ENCODE measurements at regions not wholly inside any gene's neighbourhood (a gene's known extent, or its start where the extent isn't known, plus 50 kb on each side); places are given as distances from the start of the nearest gene placed in this dataset.

GRCh38 chr4:135548711-135549110 is 1347.1 kb upstream of the PABPC4L start:
- Histone ChIP-seq H3K36me3 (ENCODE audit: low read depth) (no peaks in the 10 kb centered on the region), H3K4me1 (ENCODE audit: insufficient read depth) (no peaks in the 10 kb centered on the region), H3K9me3 (ENCODE audit: low read depth) (peaks cover 5% of the 10 kb centered on the region), H3K4me3 (no peak overlapping the region), H3K9ac (no peak overlapping the region), H3K27ac (no peak overlapping the region), H3K27me3 (replicated peaks; ENCODE audit: insufficient read depth) (no peaks in the 10 kb centered on the region), H3F3A (ENCODE audit: insufficient read depth) (no peaks in the 10 kb centered on the region), H3K4me2 (ENCODE audit: unreplicated experiment) (no peak overlapping the region), H3K9me2 (ENCODE audit: insufficient read depth) (no peaks in the 10 kb centered on the region), H4K20me1 (ENCODE audit: insufficient read depth) (no peaks in the 10 kb centered on the region), H2AFZ (no peak overlapping the region), H3K79me2 (ENCODE audit: insufficient read depth) (no peaks in the 10 kb centered on the region)
- no peak for TF ChIP-seq EZH2phosphoT487 (IDR thresholded peaks at IDR 0.05; ENCODE audit: insufficient read depth, low read depth)
- TF ChIP-seq EZH2 (IDR thresholded peaks at IDR 0.05; ENCODE audit: insufficient read depth, poor library complexity, severe bottlenecking) = no peak
- in situ Hi-C loops (cut with MboI) = no loop called here
- 62 to 68% methylated on average over 2 of the region's 2 CpGs for WGBS, 2 experiments (ENCODE audit: low coverage in 1 of 2, low lambda C conversion rate in 2 of 2, missing lambda C conversion rate in 2 of 2)
- no peak for DNase-seq

- no peaks in the 10 kb centered on the region for H3K36me3 ChIP-seq (ENCODE audit: low read depth)
- H3K9ac ChIP-seq = no peak overlapping the region
- no peak for TF ChIP-seq EZH2phosphoT487 (IDR thresholded peaks at IDR 0.05; ENCODE audit: insufficient read depth, low read depth)
- TF ChIP-seq EZH2 (IDR thresholded peaks at IDR 0.05; ENCODE audit: insufficient read depth, poor library complexity, severe bottlenecking) = no peak
- H3K4me3 ChIP-seq = no peak overlapping the region
- no peaks in the 10 kb centered on the region for H3K9me2 ChIP-seq (ENCODE audit: insufficient read depth)
- no peaks in the 10 kb centered on the region for H3K27me3 ChIP-seq (replicated peaks; ENCODE audit: insufficient read depth)
- H3K4me2 ChIP-seq (ENCODE audit: unreplicated experiment) = no peak overlapping the region
- 19 to 25% methylated on average over 1 of the region's 1 CpG for WGBS, 2 experiments (ENCODE audit: low coverage in 1 of 2, low lambda C conversion rate in 2 of 2, missing lambda C conversion rate in 2 of 2)
- no peaks in the 10 kb centered on the region for H3K4me1 ChIP-seq (ENCODE audit: insufficient read depth)
- DNase-seq = no peak
- in situ Hi-C loops (cut with MboI) = no loop called here
- no peaks in the 10 kb centered on the region for H3F3A ChIP-seq (ENCODE audit: insufficient read depth)
- no peak overlapping the region for H3K27ac ChIP-seq
- peaks cover 5% of the 10 kb centered on the region for H3K9me3 ChIP-seq (ENCODE audit: low read depth)
- no peak overlapping the region for H2AFZ ChIP-seq
- H4K20me1 ChIP-seq (ENCODE audit: insufficient read depth) = no peaks in the 10 kb centered on the region
- no peaks in the 10 kb centered on the region for H3K79me2 ChIP-seq (ENCODE audit: insufficient read depth)
Observed at GRCh38 chr4:135545616-135546317, 1344.2 kb upstream of the PABPC4L start.

GRCh38 chr4:135538698-135539097 is 1337.1 kb upstream of the PABPC4L start:
- H3F3A ChIP-seq (ENCODE audit: insufficient read depth) = no peaks in the 10 kb centered on the region
- in situ Hi-C loops (cut with MboI) = no loop called here
- H3K79me2 ChIP-seq (ENCODE audit: insufficient read depth) = no peaks in the 10 kb centered on the region
- no peaks in the 10 kb centered on the region for H3K27me3 ChIP-seq (replicated peaks; ENCODE audit: insufficient read depth)
- WGBS, 2 experiments (ENCODE audit: low coverage in 1 of 2, low lambda C conversion rate in 2 of 2, missing lambda C conversion rate in 2 of 2) = 58 to 63% methylated on average over 13 of the region's 13 CpGs
- H2AFZ ChIP-seq = no peak overlapping the region
- H3K9me3 ChIP-seq (ENCODE audit: low read depth) = no peaks in the 10 kb centered on the region
- H3K4me3 ChIP-seq = no peak overlapping the region
- H3K4me2 ChIP-seq (ENCODE audit: unreplicated experiment) = no peak overlapping the region
- TF ChIP-seq EZH2phosphoT487 (IDR thresholded peaks at IDR 0.05; ENCODE audit: insufficient read depth, low read depth) (no peak), EZH2 (IDR thresholded peaks at IDR 0.05; ENCODE audit: insufficient read depth, poor library complexity, severe bottlenecking) (no peak)
- H3K27ac ChIP-seq = no peak overlapping the region
- no peaks in the 10 kb centered on the region for H3K36me3 ChIP-seq (ENCODE audit: low read depth)
- no peaks in the 10 kb centered on the region for H4K20me1 ChIP-seq (ENCODE audit: insufficient read depth)
- no peak overlapping the region for H3K9ac ChIP-seq
- no peak for DNase-seq
- H3K4me1 ChIP-seq (ENCODE audit: insufficient read depth) = no peaks in the 10 kb centered on the region
- no peaks in the 10 kb centered on the region for H3K9me2 ChIP-seq (ENCODE audit: insufficient read depth)

GRCh38 chr4:135533053-135533452 is 1331.5 kb upstream of the PABPC4L start:
- H3K9me3 ChIP-seq (ENCODE audit: low read depth) = peaks cover 4% of the 10 kb centered on the region
- no peak overlapping the region for H3K4me3 ChIP-seq
- no peaks in the 10 kb centered on the region for H3K27me3 ChIP-seq (replicated peaks; ENCODE audit: insufficient read depth)
- WGBS, 2 experiments (ENCODE audit: low coverage in 1 of 2, low lambda C conversion rate in 2 of 2, missing lambda C conversion rate in 2 of 2) = 26 to 30% methylated on average over 4 of the region's 4 CpGs
- no peaks in the 10 kb centered on the region for H3K36me3 ChIP-seq (ENCODE audit: low read depth)
- no peaks in the 10 kb centered on the region for H3K9me2 ChIP-seq (ENCODE audit: insufficient read depth)
- in situ Hi-C loops (cut with MboI) = no loop called here
- H3F3A ChIP-seq (ENCODE audit: insufficient read depth) = no peaks in the 10 kb centered on the region
- no peak for DNase-seq
- H4K20me1 ChIP-seq (ENCODE audit: insufficient read depth) = no peaks in the 10 kb centered on the region
- H2AFZ ChIP-seq = no peak overlapping the region
- no peaks in the 10 kb centered on the region for H3K79me2 ChIP-seq (ENCODE audit: insufficient read depth)
- H3K27ac ChIP-seq = no peak overlapping the region
- no peak overlapping the region for H3K9ac ChIP-seq
- H3K4me1 ChIP-seq (ENCODE audit: insufficient read depth) = no peaks in the 10 kb centered on the region
- no peak overlapping the region for H3K4me2 ChIP-seq (ENCODE audit: unreplicated experiment)
- no peak for TF ChIP-seq EZH2phosphoT487 (IDR thresholded peaks at IDR 0.05; ENCODE audit: insufficient read depth, low read depth)
- no peak for TF ChIP-seq EZH2 (IDR thresholded peaks at IDR 0.05; ENCODE audit: insufficient read depth, poor library complexity, severe bottlenecking)

Data from GM23248 (cell line).